22Rv1 (cell line): ENCODE measurements at regions not wholly inside any gene's neighbourhood (a gene's known extent, or its start where the extent isn't known, plus 50 kb on each side); places are given as distances from the start of the nearest gene placed in this dataset.

ENCODE experiments used
- H3K27ac ChIP-seq: fragments of 450-650 bp; 2 replicates; pipeline ENCODE4 v1.5.1; 2017
- ZFX ChIP-seq: fragments of 450-650 bp; IDR thresholded peaks from 2 replicates; pipeline ENCODE4 v1.6.1; 2017; ENCODE audit warnings: antibody characterized with exemption, borderline replicate concordance
- TF ChIP-seq, protein P1 (sequence below): fragments of 450-650 bp; IDR thresholded peaks from 2 replicates; pipeline ENCODE4 v1.5.1; 2017; ENCODE audit warnings: mild to moderate bottlenecking

DNA sequence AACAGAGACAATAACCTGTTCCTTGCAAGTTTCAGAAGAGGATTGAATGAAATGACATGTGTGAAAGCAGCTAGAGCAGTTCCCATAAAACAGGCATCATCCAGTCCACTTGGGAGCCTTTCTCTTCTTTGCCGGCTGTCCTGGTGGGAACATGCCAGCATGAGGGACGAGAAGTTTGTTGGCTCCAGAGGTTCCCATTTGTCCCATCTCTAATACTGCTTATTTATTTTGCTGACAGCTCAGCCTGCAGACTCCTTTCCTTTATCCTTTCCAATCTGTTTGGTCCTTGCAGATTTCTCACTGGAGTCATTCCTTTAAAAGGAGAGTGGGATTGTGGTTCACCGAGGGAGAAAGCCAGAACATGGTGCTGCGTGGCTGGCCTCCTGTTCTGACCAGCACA, 321.5 kb upstream of the CLINT1 start:
- TF ChIP-seq ZFX: no peak
- TF ChIP-seq, protein P1, sequence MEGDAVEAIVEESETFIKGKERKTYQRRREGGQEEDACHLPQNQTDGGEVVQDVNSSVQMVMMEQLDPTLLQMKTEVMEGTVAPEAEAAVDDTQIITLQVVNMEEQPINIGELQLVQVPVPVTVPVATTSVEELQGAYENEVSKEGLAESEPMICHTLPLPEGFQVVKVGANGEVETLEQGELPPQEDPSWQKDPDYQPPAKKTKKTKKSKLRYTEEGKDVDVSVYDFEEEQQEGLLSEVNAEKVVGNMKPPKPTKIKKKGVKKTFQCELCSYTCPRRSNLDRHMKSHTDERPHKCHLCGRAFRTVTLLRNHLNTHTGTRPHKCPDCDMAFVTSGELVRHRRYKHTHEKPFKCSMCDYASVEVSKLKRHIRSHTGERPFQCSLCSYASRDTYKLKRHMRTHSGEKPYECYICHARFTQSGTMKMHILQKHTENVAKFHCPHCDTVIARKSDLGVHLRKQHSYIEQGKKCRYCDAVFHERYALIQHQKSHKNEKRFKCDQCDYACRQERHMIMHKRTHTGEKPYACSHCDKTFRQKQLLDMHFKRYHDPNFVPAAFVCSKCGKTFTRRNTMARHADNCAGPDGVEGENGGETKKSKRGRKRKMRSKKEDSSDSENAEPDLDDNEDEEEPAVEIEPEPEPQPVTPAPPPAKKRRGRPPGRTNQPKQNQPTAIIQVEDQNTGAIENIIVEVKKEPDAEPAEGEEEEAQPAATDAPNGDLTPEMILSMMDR: no peak
- H3K27ac ChIP-seq: no peak overlapping the region

DNA sequence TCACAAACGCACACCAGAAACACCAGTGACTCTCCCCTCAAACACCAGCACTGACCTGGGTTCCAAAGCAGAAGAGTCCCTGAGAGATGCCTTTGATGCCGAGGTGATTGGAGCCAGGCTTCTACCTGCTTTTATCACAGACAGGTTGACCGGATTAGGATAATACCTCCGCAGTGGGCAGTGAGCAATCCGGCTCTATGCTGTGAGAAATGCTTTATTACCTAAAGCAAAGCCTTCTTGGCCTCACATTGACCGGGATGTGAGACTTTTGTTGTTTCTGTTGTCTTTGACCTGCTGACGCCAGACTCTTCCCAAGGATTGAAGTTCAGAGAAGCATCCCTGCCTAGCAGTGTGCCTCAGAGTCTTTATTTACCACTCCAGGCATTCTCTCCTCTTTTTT, 320.3 kb upstream of the CLINT1 start:
- H3K27ac ChIP-seq: no peak overlapping the region
- no peak for TF ChIP-seq ZFX

DNA sequence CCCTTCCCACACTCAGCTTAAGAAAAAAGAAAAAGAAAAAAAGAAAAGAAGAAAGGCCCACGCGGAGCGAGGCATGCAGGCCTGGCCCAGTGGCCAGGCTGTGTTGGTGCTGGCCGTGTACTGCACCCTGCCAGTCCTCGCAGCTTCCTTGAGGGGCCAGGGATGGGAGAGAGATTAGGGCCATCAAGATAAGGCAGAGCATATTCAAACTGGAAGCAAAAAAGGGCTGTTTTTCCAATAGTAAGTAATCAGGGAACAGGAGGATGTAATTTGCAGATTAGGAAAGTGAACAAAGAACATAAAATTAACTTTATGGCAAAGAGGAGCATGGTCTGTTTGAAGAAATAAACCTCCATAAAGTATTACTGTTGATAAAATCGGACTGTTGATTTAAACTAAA, 319.6 kb upstream of the CLINT1 start:
- H3K27ac ChIP-seq: no peak overlapping the region
- TF ChIP-seq, protein P1: no peak
- no peak for TF ChIP-seq ZFX

DNA sequence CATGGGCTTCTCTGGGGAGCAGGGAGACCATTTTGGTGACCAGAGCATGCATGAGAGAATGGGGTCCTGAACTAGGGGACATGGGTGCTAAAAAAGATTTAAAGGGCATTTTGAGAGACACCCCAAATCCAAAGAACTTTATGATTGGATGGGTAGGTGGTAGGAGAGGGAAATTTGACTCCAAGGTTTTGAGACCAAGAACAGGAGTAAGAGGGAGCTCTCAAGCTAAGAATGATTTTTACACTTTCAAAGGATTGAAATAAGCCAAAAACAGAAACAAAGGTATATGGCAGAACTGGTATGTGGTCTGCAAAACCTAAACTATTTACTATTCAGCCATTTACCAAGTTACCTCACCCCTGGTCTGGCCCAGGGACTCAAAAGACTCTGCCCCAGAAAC, 318.2 kb upstream of the CLINT1 start:
- H3K27ac ChIP-seq: no peak overlapping the region

DNA sequence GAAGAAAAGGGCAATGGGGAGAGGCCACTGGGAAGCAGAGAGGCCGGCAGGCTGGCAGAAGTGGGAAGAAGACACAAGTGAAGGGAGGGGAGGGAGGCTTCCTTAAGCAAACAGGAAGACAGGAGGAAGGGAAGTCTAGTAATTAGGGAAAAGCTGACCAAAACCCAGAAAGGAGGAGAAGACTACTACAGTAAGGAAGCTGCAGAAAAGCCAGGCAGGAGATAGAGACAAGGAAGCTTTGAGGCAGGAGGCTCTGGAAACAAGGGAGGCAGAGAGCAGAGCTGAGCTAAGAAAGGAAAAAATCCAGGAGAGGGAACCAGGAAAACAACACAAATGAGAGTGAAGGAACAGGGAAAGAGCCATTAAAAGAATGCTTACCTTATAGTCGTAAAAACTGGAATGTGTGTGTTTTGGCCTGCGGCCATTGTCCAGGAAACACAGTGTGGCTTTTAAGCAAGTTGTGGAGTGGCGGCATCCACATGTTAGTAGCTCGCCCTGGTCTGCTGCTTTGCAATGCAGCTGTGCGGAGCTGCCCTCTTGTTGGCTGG, 317.1 kb upstream of the CLINT1 start:
- TF ChIP-seq ZFX: no peak
- peak overlapping the region; percentile 69 for H3K27ac ChIP-seq

More for the DNA sequence above, 318.2 kb upstream of the CLINT1 start:
- no peak for TF ChIP-seq ZFX
- TF ChIP-seq, protein P1: no peak

DNA sequence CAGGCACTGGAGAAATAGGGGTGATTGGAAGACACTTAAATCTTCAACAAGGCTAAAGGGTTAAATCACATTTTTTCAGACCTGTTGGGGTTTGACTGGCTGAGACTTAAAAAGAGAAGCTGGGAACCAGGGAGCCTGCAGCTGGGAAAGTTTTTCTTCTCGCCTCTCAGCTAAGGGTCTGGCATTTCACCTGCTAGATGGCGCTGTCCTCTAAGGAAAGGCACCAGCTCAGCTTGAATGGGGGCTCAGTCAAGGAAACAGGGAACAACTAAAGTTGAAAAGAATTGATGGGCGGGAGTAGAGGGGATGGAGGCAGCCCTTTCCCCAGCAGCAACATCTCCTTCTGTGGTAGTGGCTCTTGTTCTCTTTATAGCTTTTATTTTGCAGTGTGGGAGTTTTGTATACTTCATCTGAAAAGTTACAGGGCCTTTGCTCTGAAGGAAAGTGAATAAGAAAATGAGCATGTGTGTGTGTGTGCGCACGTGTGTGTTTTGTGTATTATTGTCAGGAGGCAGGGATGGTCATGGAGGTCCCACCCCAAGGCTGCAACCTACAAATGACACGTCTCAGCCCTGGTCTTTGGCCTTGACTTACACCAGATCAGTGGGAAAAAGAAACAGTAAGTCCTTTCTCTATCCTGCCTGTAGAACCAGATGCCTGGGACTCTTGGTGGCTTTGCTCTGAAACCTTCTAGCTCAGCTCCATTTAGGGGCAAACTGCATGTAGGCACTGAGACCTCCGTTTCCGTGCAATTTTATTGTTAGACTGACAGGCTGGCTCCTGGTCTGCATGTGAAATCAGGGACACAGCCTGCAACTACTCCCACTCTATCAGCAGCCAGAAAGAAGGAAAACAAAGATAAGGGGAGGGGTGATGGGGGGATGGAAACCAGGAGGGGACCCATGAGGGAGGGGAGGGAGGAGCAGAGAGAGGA, 316.2 kb upstream of the CLINT1 start:
- peak overlapping the region; percentile 69 for H3K27ac ChIP-seq
- TF ChIP-seq ZFX: no peak
- TF ChIP-seq, protein P1: peak; percentile 83

DNA sequence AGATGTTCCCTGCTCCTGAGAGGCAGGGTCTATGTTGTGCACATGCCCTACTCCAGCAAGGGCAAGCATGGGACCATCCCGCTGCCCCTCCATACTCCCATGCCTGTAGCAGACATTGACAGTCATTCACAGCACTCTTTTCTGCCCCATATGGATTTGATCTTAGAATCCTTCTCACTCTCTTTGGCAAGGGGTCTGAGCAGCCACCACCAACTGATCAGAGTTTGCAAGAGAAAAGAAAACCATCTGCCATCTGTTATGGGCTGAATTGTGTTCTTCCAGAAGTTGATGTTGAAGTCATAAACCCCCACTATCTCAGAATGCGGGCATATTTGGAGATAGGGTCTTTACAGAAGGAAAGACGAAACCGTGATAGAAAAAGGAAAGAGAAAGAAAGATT, 315.1 kb upstream of the CLINT1 start:
- TF ChIP-seq, protein P1: no peak
- TF ChIP-seq ZFX: no peak
- H3K27ac ChIP-seq: no peak overlapping the region

DNA sequence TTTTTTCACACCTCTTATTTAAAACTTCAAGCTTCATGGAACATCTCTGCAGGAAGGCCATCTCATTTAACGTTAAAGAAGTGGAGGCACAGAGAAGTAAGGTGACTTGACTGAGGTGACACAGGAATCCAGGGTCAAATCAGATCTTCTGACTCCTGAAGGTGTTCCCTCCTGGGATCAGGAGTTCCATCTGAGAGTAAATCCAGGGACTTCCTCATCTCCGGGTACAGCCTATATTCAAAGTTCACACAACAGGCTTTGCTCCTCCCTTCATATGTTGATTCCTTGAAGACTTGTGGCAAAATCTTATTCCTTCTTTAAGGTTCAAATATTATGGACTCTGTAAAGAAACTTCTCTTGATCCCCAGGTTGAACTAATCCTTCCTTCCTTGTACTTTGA, 313.1 kb upstream of the CLINT1 start:
- no peak overlapping the region for H3K27ac ChIP-seq
- no peak for TF ChIP-seq ZFX
- TF ChIP-seq, protein P1: no peak
